Adipocyte (in vitro differentiated cells): ENCODE measurements at regions not wholly inside any gene's neighbourhood (a gene's known extent, or its start where the extent isn't known, plus 50 kb on each side); places are given as distances from the start of the nearest gene placed in this dataset.
"Not testable (repeated sequence)": the region's sequence is repeated elsewhere in the genome, so short reads cannot be mapped to it uniquely, and the experiment has no call there.

ENCODE experiments used
- DNase-seq: peaks from one replicate; pipeline ENCODE4 v3.0.0-alpha.2; 2015; ENCODE audit warnings: low read depth
- H3K27me3 ChIP-seq: replicated peaks from 2 replicates; pipeline ENCODE4 v1.7.0; 2013; ENCODE audit warnings: mild to moderate bottlenecking, low read length, moderate library complexity; ENCODE audit not compliant: control insufficient read depth, insufficient read depth
- H3K36me3 ChIP-seq: 2 replicates; pipeline ENCODE4 v1.7.0; 2013; ENCODE audit warnings: low read length, mild to moderate bottlenecking, moderate library complexity; ENCODE audit not compliant: control insufficient read depth, insufficient read depth, severe bottlenecking
- H3K4me1 ChIP-seq: 2 replicates; pipeline ENCODE4 v1.7.0; 2013; ENCODE audit warnings: mild to moderate bottlenecking, low read length, moderate library complexity; ENCODE audit not compliant: control insufficient read depth, insufficient read depth
- H3K4me3 ChIP-seq: 2 replicates; pipeline ENCODE4 v1.7.0; 2013; ENCODE audit warnings: mild to moderate bottlenecking, low read length, moderate library complexity
- H3K9ac ChIP-seq: 2 replicates; pipeline ENCODE4 v1.7.0; 2013; ENCODE audit warnings: mild to moderate bottlenecking, low read length, moderate library complexity
- H3K9me3 ChIP-seq: 2 replicates; pipeline ENCODE4 v1.7.0; 2013; ENCODE audit warnings: mild to moderate bottlenecking, low read length, moderate library complexity; ENCODE audit not compliant: control insufficient read depth

DNA sequence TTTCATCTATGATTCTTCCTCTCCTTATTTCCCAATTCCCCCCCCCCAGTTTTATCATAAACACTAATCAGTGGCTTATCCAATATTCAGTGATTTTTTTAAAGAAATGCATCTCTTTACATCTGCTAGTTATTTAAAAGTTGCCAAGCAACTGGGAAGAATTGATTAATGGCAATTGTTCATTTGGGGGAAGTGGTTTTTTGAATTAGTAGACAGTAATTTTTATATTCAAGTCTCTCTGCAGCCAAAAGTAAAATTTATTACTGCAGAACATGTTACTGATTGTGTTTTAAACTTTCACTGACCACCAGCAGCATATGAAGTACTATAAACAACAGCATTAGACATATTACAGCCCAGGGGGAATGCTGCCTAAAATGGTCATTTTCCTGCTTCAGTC is 308.8 kb upstream of the NREP start:
- Histone ChIP-seq H3K36me3 (no peaks in the 10 kb centered on the region), H3K4me1 (no peaks in the 10 kb centered on the region), H3K27me3 (no peaks in the 10 kb centered on the region), H3K9me3 (no peaks in the 10 kb centered on the region), H3K4me3 (no peak overlapping the region), H3K9ac (no peak overlapping the region)
- DNase-seq, result no peak

DNA sequence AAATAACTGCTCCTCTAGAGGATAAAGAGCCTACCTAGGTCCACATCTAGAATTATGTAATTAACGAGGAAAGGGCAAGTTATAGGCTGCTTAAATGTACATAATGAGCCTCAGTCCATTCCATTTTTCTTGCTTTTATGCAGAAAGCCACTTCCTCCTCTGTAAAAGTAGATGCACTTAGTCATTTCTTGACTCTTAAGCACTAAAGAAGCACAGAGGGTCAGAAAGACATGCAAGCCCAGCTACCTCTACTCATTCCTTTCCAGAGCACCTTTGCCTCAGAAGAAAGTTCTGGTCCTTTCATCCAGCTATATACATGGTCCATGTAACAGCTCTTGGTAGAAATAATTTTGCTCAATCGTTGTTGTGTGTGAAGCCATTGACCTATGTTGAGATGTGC is 308.0 kb upstream of the NREP start:
- Histone ChIP-seq H3K36me3 (no peaks in the 10 kb centered on the region), H3K4me3 (no peak overlapping the region), H3K9me3 (no peaks in the 10 kb centered on the region), H3K4me1 (no peaks in the 10 kb centered on the region), H3K9ac (no peak overlapping the region), H3K27me3 (no peaks in the 10 kb centered on the region)
- DNase-seq, result no peak

DNA sequence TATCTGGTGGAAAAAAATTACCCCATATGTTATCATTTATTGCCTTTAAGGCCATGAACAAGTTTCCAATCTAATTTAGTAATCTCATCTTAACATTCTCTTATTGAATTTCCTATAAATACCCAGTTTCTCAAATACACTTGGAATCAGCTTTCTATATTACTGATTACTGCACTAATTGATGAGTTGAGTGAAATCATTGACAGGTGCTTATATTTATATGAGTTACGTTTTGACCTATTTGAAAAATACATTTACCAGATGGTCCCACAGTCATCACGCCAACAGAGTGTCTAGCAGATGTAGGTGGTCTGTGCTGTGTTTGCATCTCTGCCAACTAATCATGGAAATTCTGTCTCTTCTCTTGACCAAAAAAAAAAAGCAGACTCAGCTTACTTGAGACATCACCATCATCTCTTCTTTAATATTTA is 307.3 kb upstream of the NREP start:
- no peak overlapping the region for H3K9ac ChIP-seq
- H3K36me3 ChIP-seq, result no peaks in the 10 kb centered on the region
- no peak overlapping the region for H3K4me3 ChIP-seq
- no peaks in the 10 kb centered on the region for H3K4me1 ChIP-seq
- H3K27me3 ChIP-seq, result no peaks in the 10 kb centered on the region
- no peak for DNase-seq
- no peaks in the 10 kb centered on the region for H3K9me3 ChIP-seq

DNA sequence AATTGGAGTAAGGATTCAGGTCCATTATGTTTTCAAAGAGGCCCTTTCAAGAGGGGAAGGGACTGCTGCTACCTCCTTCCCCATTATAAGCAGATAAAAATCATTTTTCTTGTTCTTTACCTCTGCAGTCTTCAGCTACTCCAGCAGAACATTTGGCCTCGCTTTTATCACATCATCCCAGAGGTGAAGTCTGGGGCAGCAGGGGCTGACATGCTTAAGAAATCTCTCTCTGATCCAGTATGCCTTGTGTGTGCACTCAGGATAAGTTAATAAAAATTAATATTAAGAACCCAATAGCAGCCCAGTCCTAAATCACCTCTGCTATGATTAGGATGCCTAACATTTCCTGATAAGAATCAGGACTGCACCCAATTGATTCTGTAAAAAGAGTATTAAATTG is 306.9 kb upstream of the NREP start:
- Histone ChIP-seq H3K9ac (no peak overlapping the region), H3K36me3 (no peaks in the 10 kb centered on the region), H3K9me3 (no peaks in the 10 kb centered on the region), H3K4me1 (no peaks in the 10 kb centered on the region), H3K4me3 (no peak overlapping the region), H3K27me3 (no peaks in the 10 kb centered on the region)
- no peak for DNase-seq

DNA sequence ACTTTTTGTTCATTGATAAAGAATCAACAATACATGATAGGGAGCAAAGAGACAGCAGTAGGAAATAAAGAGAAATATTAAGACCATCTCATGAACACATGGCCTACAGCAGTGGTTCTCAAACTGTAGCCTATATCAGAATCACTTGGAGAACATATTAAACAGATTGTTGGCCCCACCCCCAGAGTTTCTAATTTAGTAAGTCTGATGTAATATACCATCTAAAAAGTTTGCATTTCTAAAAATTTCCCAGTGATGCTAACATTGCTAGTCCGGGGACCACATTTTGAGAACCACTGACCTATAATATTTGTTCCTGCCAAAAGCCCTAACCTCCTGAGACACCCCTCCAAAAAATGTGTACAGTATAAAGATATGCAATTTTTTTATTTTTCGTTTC is 306.2 kb upstream of the NREP start:
- no peaks in the 10 kb centered on the region for H3K4me1 ChIP-seq
- DNase-seq, result no peak

DNA sequence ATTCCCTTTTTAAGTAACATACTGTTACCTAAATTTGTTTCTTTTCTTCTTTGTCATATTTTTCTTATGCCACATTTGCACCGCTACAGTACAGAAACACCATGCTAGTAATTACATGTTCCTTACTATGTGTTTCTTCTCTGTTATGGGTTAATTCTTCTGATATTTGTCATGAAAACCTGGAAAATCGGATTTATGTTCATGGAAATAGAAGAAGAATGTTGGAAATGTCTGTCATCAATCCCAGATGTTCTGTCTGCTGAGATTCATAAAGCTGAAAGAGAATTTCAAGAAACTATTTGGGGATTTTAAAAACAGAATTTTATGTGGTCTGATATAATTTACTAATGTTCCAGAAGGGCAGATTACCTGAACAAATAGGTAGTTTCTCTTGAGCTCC is 305.2 kb upstream of the NREP start:
- Histone ChIP-seq H3K27me3 (no peaks in the 10 kb centered on the region), H3K4me1 (no peaks in the 10 kb centered on the region), H3K9me3 (no peaks in the 10 kb centered on the region), H3K4me3 (no peak overlapping the region), H3K36me3 (no peaks in the 10 kb centered on the region), H3K9ac (no peak overlapping the region)
- no peak for DNase-seq

More for the DNA sequence above, 306.2 kb upstream of the NREP start:
- Histone ChIP-seq H3K9me3 (no peaks in the 10 kb centered on the region), H3K36me3 (no peaks in the 10 kb centered on the region), H3K4me3 (no peak overlapping the region), H3K27me3 (no peaks in the 10 kb centered on the region), H3K9ac (no peak overlapping the region)

DNA sequence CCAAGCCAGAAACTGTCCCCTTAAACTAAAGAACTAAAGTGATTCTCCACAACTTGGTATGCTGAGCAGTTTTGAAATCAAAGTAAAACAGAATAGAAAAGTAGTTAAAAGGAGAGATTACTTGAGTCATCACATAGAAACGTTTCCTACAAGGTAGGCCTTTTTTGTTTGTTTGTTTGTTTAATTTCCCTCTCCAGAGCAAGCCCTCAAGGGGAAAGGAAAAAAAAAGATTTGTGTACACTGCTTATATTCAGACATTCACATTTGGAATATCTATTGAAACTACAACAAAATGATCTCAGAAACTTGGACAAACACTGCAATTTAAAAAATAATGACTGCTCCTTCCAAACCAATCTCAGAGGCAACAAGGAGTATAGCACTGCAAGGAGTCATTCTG is 304.7 kb upstream of the NREP start:
- Histone ChIP-seq H3K9ac (no peak overlapping the region), H3K4me1 (no peaks in the 10 kb centered on the region), H3K9me3 (no peaks in the 10 kb centered on the region), H3K36me3 (no peaks in the 10 kb centered on the region), H3K27me3 (no peaks in the 10 kb centered on the region), H3K4me3 (no peak overlapping the region)
- peak; percentile 36 for DNase-seq

DNA sequence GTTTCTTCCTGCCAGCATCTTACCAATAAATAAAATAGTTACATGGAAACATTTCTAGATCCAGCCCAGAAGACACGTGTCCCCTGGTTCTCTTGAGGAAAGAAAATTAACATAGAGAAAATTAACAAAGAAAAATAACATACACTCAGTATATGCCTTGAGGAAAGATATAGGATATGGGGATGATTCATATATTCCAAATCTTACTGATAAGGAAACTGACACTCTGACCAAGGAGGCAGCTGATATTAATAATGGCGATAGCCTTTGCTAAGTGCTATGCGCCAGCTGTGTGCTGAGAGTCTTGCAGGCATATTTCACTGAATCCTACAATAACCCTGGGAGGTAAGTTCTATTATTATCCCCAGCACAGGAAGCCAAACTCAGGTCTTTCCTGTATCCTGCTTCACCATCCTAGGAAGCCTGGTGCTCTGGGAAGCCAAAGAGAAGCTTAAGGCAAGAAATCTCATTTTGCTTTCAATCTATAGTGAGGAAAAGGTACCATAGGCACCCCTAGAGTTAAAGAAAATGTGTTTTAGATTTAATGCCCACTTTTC is 302.7 kb upstream of the NREP start:
- Histone ChIP-seq H3K4me3 (no peak overlapping the region), H3K9me3 (peaks cover 8% of the 10 kb centered on the region), H3K27me3 (no peaks in the 10 kb centered on the region), H3K9ac (no peak overlapping the region), H3K36me3 (no peaks in the 10 kb centered on the region), H3K4me1 (no peaks in the 10 kb centered on the region)
- DNase-seq, result no peak

DNA sequence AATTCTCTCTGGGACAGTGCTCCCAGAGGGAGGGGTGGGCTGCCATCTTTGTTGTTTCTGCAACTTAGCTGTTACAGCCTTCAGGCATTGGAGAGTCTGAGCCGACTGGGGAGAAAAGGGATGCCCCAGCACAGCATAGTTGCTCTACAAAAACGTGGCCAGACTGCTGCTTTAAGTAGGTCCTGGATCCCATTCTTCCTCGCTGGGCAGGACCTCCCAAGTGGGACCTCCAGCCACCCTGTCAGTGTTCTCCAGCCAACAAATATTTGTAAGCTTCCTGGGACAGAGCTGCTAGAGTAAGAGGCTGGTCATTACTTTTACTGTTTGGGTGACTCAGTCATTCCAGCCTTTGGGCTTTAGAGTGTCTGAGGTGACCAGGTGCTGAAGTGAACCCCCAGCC is 292.7 kb upstream of the NREP start:
- no peaks in the 10 kb centered on the region for H3K4me1 ChIP-seq
- H3K9me3 ChIP-seq, result peaks cover 13% of the 10 kb centered on the region
- no peak overlapping the region for H3K4me3 ChIP-seq
- no peaks in the 10 kb centered on the region for H3K36me3 ChIP-seq
- H3K27me3 ChIP-seq, result no peaks in the 10 kb centered on the region
- DNase-seq, result no peak
- H3K9ac ChIP-seq, result no peak overlapping the region

DNA sequence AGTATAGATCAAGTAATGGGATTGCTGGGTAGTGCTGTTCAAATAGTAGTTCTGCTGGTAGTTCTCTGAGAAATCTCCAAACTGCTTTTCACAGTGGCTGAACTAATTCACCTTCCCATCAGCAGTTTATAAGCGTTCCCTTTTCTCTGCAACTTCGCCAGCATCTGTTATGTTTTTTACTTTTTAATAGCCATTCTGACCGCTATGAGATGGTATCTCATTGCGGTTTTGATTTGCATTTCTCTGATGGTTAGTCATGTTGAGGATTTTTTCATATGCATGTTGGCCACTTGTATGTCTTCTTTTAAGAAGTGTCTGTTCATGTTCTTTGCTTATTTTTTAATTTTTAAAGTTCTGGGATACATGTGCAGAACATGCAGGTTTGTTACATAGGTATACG is 279.2 kb upstream of the NREP start:
- no peak overlapping the region for H3K9ac ChIP-seq

DNA sequence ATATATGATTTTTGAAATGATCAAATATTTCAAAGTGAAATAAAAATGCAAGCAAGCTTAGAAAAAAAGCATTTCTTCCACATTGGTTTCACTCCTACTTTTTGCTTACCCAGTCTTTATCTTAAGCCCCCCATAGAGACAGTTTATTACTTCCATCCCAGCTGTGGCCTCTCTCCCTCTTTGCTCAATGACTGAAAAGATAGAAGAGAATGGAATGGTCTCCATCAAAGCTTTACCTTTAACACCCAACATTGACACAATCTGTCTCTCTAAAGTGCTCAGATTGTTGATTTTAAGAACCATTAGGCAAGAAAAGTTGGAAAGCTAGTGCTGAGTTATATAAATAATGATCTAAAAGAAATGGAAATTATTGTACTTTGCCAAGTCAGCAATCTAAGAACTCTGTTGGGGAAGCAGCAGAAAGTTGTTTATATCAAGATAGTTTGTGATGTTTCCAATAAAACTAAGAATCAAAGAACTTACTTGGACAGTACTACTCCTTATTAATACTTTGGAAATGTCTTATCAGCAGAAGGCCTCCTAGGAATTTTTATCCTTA is 277.5 kb upstream of the NREP start:
- H3K4me3 ChIP-seq, result no peak overlapping the region
- no peaks in the 10 kb centered on the region for H3K36me3 ChIP-seq
- no peaks in the 10 kb centered on the region for H3K4me1 ChIP-seq
- no peak for DNase-seq
- no peaks in the 10 kb centered on the region for H3K9me3 ChIP-seq
- no peak overlapping the region for H3K9ac ChIP-seq
- H3K27me3 ChIP-seq, result no peaks in the 10 kb centered on the region

More for the DNA sequence above, 279.2 kb upstream of the NREP start:
- no peaks in the 10 kb centered on the region for H3K9me3 ChIP-seq
- no peaks in the 10 kb centered on the region for H3K36me3 ChIP-seq
- H3K4me1 ChIP-seq, result no peaks in the 10 kb centered on the region
- H3K27me3 ChIP-seq, result no peaks in the 10 kb centered on the region
- DNase-seq, result no peak
- no peak overlapping the region for H3K4me3 ChIP-seq

DNA sequence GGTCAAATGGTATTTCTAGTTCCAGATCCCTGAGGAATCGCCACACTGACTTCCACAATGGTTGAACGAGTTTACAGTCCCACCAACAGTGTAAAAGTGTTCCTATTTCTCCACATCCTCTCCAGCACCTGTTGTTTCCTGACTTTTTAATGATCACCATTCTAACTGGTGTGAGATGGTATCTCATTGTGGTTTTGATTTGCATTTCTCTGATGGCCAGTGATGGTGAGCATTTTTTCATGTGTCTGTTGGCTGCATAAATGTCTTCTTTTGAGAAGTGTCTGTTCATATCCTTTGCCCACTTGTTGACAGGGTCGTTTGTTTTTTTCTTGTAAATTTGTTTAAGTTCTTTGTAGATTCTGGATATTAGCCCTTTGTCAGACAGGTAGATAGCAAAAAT is 269.9 kb upstream of the NREP start:
- H3K4me1 ChIP-seq, H3K9me3 ChIP-seq, H3K4me3 ChIP-seq, H3K36me3 ChIP-seq, H3K9ac ChIP-seq, DNase-seq, H3K27me3 ChIP-seq: not testable (repeated sequence)
